Fibroblast of pulmonary artery (primary cell): ENCODE measurements at regions not wholly inside any gene's neighbourhood (a gene's known extent, or its start where the extent isn't known, plus 50 kb on each side); places are given as distances from the start of the nearest gene placed in this dataset.

Source experiments
- DNase-seq: peaks from one replicate; pipeline ENCODE4 v3.0.0-alpha.2; 2010; ENCODE audit warnings: low read depth
- H3K4me3 ChIP-seq: replicated peaks from 2 replicates; pipeline ENCODE4 v1.5.1; 2011; ENCODE audit warnings: low read depth, mild to moderate bottlenecking, control low read depth, low read length, moderate library complexity
- TF ChIP-seq, protein P1 (sequence below): IDR thresholded peaks from 2 replicates; pipeline ENCODE4 v1.5.1; 2011; ENCODE audit warnings: mild to moderate bottlenecking, control low read depth, low read length, inconsistent platforms; ENCODE audit errors: missing control alignments

DNA sequence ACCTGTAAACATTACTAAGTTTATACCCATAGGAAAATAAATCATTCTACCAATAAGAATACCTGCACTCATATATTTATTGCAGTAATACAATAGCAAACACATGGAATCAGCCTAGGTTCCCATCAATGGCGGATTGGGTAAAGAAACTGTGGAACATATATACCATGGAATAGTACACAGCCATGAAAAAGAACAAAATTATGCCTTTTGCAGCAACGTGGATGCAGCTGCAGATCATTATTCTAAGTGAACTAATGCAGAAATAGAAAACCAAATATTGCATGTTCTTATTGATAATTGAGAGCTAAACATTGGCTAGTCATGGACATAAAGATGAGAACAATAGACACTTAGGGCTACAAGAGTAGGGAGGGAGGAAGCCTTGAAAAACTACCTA is 667.4 kb upstream of the WWC1 start:
- TF ChIP-seq, protein P1, sequence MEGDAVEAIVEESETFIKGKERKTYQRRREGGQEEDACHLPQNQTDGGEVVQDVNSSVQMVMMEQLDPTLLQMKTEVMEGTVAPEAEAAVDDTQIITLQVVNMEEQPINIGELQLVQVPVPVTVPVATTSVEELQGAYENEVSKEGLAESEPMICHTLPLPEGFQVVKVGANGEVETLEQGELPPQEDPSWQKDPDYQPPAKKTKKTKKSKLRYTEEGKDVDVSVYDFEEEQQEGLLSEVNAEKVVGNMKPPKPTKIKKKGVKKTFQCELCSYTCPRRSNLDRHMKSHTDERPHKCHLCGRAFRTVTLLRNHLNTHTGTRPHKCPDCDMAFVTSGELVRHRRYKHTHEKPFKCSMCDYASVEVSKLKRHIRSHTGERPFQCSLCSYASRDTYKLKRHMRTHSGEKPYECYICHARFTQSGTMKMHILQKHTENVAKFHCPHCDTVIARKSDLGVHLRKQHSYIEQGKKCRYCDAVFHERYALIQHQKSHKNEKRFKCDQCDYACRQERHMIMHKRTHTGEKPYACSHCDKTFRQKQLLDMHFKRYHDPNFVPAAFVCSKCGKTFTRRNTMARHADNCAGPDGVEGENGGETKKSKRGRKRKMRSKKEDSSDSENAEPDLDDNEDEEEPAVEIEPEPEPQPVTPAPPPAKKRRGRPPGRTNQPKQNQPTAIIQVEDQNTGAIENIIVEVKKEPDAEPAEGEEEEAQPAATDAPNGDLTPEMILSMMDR, result no peak
- H3K4me3 ChIP-seq, result no peak overlapping the region
- DNase-seq, result no peak

DNA sequence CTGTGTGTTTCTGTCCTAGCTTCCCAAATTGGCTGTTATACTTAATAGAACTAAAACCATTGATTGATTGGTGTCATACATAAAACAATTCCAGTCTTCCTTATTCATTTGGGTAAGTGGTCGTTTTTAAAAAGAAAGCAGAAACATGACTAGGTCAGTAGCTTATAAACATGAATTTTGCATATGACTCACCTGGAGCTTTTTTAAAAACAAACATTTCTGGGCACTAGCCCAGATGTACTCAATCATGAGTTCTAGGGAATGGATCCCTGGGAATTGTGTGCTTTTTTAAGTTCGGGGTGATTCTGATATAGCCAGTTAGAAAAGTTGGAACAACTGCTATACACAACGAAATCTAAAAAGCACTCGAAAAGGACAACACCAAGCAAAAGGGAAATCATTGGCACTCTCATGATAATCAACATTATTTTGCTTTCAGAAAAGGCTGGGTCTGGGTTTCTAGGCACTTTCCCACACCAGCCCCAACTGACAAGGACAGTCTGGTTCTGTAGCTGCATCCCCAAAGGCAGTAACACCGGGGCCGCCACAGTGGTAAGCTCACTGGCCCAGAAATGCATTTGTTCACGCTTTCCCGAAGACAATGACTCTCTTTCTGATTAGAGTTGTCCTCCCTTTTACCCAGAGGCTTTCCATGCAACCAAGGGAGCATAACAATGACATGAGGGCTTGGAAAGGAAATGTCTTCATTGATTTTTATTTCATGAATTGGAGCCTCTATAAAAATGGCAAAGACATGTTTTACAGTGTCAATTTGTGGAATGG is 664.9 kb upstream of the WWC1 start:
- no peak overlapping the region for H3K4me3 ChIP-seq
- TF ChIP-seq, protein P1, result no peak
- peak; percentile 13 for DNase-seq

DNA sequence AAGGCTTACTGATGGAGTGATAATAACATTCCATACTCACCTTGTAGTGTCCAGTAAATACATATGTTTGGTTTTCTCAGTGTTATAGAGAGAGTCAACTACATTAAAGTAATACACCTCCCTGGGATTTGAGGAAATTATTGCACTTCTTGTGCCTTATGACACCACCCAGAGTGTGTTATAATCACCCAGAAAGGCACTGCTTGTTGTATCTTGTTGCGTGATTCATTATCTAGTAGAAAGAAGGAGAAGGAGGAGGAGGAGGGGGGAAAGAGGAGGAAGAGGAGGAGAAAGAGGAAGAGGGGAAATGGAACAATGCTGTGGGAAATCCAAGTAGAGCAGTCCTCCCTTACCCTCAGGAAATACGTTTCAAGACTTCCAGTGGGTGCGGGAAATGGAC is 661.8 kb upstream of the WWC1 start:
- TF ChIP-seq, protein P1, result no peak
- H3K4me3 ChIP-seq, result no peak overlapping the region
- no peak for DNase-seq

DNA sequence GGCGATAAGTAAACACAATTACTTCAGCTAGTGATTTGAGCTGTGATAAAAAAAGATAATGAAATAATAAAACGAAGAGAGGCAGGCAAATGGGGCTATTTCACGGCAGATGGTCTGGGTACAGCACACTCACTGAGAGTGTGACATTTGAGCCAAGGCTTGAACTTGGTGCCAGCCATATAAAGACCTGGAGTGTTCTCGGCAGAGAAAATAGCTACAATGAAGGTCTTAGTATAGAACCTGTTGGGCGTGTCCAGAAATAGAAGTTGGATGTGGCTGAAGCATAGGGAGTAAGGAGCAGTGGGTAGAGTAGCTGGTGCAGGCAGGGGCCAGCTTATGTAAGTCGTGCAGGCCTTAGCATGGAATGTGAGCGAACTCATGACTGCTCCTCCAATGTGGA is 660.3 kb upstream of the WWC1 start:
- H3K4me3 ChIP-seq, result no peak overlapping the region
- TF ChIP-seq, protein P1, result no peak
- DNase-seq, result no peak

DNA sequence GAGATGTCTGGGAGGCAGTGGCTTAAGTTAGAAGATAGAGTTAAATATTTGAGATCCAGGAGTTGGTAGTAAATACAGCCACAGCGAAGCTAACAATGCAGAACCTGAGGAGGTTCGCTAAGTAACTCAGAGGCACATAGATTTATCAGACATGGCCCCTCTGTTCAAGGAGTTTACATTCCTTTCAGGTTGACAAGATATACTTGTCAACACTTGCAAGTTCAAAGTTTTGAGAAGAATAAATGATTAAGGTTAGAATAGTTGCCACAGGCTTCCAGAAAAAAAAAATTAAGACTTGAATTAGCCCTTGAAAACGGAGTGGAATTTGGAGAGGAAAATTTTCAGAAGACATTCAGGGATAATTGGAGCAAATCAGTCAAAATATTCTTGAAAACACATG is 658.3 kb upstream of the WWC1 start:
- H3K4me3 ChIP-seq, result no peak overlapping the region
- TF ChIP-seq, protein P1, result no peak
- DNase-seq, result no peak

DNA sequence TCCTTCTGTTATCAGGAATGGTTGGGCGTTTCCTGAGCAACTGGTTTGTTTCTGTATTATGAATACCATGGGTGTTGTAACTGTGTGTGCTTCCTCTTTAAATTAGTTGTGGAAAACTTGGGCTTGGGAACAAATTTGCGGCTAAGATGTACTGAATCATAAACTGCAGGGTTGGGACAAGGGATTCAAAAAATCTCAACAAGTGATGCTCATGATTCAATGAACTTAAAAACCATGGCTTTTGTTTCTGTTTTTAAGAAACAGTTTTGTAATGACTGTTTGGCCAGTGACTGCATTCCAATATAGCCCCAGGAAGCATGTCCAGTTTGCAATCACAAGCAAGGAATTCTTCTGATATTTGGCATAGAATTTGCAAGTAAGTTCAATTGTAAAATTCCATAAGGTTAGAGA is 657.5 kb upstream of the WWC1 start:
- TF ChIP-seq, protein P1, result no peak
- no peak overlapping the region for H3K4me3 ChIP-seq
- DNase-seq, result peak; percentile 91

DNA sequence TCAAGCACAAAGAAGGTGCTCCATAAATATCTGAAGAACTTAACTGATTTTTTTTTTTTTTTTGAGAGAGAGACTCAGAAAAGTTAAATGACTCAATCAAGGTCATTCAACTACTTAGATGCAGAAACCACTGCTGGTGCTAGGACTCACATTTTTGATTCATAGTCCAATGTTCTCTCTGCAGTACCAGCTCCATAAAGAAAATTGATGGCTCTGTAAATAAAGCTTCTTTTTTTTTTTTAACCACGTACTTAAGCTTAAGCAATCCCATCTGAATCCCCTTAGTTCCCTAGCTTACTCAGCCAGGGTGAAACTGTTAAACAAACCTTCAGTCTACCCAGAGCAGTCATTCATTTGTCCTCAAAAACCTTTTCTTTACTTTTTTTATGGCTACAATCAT is 657.0 kb upstream of the WWC1 start:
- TF ChIP-seq, protein P1, result no peak
- H3K4me3 ChIP-seq, result no peak overlapping the region
- DNase-seq, result peak; percentile 58
